HEK293T (cell line): ENCODE measurements at regions not wholly inside any gene's neighbourhood (a gene's known extent, or its start where the extent isn't known, plus 50 kb on each side); places are given as distances from the start of the nearest gene placed in this dataset.

Experiments
- BHLHE40 ChIP-seq: fragments of 450-650 bp; IDR thresholded peaks from 2 replicates; pipeline ENCODE4 v1.6.1; 2016; ENCODE audit warnings: mild to moderate bottlenecking, moderate library complexity, borderline replicate concordance
- ELF4 ChIP-seq: fragments of 450-650 bp; IDR thresholded peaks from 2 replicates; pipeline ENCODE4 v1.6.1; 2017; ENCODE audit warnings: antibody characterized with exemption

DNA sequence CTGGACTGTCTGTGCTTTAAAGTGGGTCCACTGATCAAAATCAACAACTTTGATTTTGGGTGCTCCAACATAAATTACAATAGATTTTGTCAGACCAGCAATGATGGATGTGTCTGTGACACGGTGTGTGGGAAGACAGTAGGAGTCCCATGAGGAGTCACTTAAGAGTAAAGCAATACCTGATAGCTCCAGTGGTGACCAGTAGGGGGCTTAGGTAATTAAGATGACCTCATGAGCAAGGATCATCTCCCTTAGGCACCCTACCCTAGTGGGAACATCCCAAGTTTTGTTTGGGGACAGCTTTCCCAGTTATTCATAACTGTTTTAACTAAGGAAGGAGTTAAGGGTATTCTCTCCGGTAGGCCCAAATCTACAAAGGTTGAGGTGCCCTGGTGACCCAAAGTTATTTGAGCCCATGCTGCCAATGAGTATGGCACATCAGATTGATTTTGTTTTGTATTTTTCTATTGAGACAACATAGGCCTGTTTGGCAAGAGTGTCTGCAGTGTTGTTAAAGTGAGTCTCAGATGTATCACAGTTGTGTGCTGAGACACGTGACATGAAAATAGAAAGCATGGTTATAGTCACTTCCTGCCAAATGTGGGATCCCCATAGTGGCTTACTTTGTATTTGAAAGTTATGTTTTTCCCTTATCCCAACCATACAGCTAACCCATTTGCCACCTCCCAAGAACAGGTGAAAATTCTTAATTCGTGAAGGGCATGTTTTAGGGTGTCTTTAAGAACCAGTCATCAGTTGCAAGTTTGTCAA lies 1337.6 kb upstream of the SLC39A10 start:
- no peak for TF ChIP-seq BHLHE40
- no peak for TF ChIP-seq ELF4
